ENCODE measurements at regions not wholly inside any gene's neighbourhood (a gene's known extent, or its start where the extent isn't known, plus 50 kb on each side); places are given as distances from the start of the nearest gene placed in this dataset.

DNA sequence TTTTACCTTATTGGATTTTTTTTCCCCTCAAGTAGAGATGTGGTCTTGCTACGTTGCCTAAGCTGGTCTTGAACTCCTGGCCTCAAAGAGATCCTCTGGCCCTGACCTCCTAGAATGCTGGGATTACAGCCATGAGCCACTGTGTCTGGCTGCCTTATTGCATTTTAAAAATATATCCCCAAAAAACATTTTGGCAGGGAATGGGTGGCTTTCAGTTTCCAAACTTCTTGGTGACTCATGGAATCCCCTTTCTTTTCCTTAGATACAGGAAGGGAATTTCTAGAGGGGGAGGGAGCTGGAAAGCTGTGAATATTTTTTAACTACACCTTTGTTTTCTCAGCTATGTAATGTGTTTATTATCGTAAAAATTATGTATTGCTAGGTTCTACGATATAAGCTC is 73.3 kb downstream of the SNRPE start:
- DNase-seq (ENCODE audit: extremely low spot score) = no peak
- ChIA-PET CTCF (no interaction called here), POLR2A (no interaction called here)
- TF ChIP-seq ELF4 (IDR thresholded peaks at IDR 0.05) = no peak
- TF ChIP-seq FOXM1 (IDR thresholded peaks at IDR 0.05; ENCODE audit: borderline replicate concordance) = no peak
- TF ChIP-seq HDGF (IDR thresholded peaks at IDR 0.05; ENCODE audit: borderline replicate concordance) = no peak
- TF ChIP-seq FOXA1 (IDR thresholded peaks at IDR 0.05) = no peak
- no peak for TF ChIP-seq ZNF384 (IDR thresholded peaks at IDR 0.05)
- TF ChIP-seq SP1 (IDR thresholded peaks at IDR 0.05) = no peak

DNA sequence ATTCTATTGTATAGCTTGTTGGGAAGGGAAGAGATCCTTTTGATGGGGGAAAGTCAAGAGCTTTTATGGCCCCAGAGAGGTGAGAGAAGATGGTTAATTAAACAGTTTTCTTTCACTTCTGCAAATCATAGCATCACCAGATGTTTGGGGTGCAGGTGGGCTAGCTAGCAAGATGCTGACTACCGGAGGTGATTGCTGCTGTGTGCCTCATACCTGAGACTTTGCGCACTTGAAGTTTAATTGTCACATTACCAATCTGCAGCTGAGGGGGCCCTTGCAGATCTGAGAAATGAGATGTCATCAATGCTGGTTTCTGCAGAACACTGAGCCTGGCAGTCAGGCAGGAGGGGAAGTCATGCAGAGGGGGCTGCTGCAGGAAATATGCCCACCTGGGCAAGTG is 73.9 kb downstream of the SNRPE start:
- POLR2A ChIA-PET = no interaction called here
- CTCF ChIA-PET = no interaction called here
- no peak for DNase-seq (ENCODE audit: extremely low spot score)
- no peak for TF ChIP-seq ARNT (IDR thresholded peaks at IDR 0.05)

DNA sequence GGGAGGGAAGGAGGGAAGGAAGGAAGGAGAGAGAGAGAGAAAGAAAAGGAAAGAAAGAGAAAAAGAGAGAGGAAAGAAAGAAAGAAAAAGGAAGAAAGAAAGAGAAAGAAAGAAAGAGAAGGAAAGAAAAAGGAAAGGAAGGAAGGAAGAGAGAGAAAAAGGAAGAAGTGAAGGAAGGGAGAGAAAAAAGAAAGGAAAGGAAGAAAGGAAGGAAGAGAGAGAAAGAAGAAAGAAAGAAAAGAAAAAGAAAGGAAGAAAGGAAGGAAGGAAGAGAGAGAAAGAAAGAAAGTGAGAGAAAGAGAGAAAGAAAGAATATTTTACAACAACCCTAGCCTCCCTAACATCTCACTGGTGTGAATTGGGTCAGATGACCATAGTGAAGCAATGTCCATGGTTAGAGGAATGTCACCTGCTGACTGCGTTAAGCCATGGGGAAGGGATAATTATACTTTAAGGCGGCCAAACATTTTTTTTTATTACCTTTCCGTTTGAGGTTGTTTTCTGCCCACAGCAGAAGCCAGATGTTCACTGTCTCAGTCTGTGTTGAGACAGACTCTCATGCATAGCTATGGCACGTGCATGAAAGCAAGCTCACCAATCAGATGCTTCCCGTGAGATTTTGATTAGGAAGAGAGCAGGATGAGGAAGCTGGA is 76.4 kb downstream of the SNRPE start:
- TF ChIP-seq FOXM1 (IDR thresholded peaks at IDR 0.05; ENCODE audit: borderline replicate concordance) (no peak), TARDBP (IDR thresholded peaks at IDR 0.05) (0 out of 2 replicates have a peak, but pooled peaks have one; percentile 9)
- ChIA-PET POLR2A (no interaction called here), CTCF (no interaction called here)
- no peak for DNase-seq (ENCODE audit: extremely low spot score)

DNA sequence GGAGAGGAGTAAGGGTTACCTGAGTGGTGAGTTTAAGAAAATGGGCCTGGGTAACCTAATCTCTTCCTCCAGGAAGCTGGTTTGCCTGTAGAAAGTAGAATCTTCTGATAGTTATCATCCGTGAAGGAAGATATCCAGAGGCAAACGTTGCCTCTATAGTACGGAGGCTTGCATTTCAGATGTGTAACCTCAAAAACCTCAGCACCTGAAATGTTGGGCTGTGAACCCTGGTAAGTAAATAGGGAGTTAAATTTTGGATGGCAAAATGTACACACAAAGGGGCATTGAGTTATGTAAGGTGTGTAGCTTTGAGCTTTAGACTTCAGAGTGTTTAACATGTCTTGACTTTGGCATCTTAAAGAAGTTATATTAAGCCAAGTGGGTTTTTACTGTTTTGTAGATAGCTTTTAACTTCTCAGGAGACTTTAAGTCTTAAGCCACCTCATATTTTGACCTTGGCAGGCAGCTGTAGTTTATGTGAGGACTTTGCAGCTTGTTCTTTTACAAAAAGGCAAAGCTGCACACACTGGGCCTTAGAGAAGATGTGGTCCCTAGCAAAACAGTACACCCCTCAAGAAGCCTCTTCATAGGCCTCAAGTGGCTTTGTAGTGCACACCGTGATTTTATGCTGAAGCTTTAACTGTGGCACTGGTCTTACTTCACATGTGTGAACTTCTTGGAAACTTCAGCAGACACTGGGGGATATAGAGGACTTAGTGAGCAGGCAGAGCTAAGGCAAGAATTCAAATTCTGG is 83.4 kb downstream of the SNRPE start:
- CTCF ChIA-PET = no interaction called here
- TF ChIP-seq FOXA1 (IDR thresholded peaks at IDR 0.05) = no peak
- POLR2A ChIA-PET = no interaction called here
- no peak for DNase-seq (ENCODE audit: extremely low spot score)

DNA sequence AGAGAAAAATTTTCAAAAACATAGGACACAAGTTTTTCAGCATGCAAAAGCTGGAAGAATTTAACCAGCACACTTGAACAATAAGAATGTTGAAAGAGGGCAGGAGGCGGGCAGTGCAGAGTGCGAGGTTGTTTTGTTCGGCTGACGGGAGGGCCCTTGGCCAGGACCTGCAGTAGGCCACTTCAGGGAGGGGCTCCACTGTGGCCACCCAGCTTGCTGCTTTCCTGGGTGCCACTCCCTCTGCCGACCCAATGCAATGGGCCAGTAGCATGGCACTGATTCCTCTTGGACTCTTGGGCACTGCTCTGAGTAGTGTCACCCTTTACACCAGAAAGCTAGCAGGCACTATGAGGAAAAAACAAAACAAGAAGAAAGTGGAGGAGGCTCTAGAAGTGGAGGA is 92.9 kb downstream of the SNRPE start:
- CTCF ChIA-PET = no interaction called here
- POLR2A ChIA-PET = no interaction called here
- no peak for DNase-seq (ENCODE audit: extremely low spot score)
- no peak for TF ChIP-seq L3MBTL2 (conservative IDR thresholded peaks at IDR 0.05)
- TF ChIP-seq FOXK2 (IDR thresholded peaks at IDR 0.05) = no peak
- TF ChIP-seq BHLHE40 (IDR thresholded peaks at IDR 0.05; ENCODE audit: borderline replicate concordance) = no peak
- TF ChIP-seq NFRKB (IDR thresholded peaks at IDR 0.05) = no peak
- no peak for TF ChIP-seq ZNF384 (IDR thresholded peaks at IDR 0.05)
- no peak for TF ChIP-seq TARDBP (IDR thresholded peaks at IDR 0.05)
- TF ChIP-seq, protein P1, sequence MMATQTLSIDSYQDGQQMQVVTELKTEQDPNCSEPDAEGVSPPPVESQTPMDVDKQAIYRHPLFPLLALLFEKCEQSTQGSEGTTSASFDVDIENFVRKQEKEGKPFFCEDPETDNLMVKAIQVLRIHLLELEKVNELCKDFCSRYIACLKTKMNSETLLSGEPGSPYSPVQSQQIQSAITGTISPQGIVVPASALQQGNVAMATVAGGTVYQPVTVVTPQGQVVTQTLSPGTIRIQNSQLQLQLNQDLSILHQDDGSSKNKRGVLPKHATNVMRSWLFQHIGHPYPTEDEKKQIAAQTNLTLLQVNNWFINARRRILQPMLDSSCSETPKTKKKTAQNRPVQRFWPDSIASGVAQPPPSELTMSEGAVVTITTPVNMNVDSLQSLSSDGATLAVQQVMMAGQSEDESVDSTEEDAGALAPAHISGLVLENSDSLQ (IDR thresholded peaks at IDR 0.05) = no peak
- no peak for TF ChIP-seq CTBP1 (IDR thresholded peaks at IDR 0.05; ENCODE audit: borderline replicate concordance)
- TF ChIP-seq FOXM1 (IDR thresholded peaks at IDR 0.05; ENCODE audit: borderline replicate concordance) = no peak
- no peak for TF ChIP-seq HDGF (IDR thresholded peaks at IDR 0.05; ENCODE audit: borderline replicate concordance)
- no peak for TF ChIP-seq LEF1 (IDR thresholded peaks at IDR 0.05; ENCODE audit: borderline replicate concordance)
- no peak for TF ChIP-seq SUZ12 (IDR thresholded peaks at IDR 0.05)
- TF ChIP-seq ARNT (IDR thresholded peaks at IDR 0.05) = no peak
- TF ChIP-seq FOXA1 (IDR thresholded peaks at IDR 0.05) = no peak
- TF ChIP-seq SP1 (IDR thresholded peaks at IDR 0.05) = no peak
- TF ChIP-seq ELF4 (IDR thresholded peaks at IDR 0.05) = no peak

DNA sequence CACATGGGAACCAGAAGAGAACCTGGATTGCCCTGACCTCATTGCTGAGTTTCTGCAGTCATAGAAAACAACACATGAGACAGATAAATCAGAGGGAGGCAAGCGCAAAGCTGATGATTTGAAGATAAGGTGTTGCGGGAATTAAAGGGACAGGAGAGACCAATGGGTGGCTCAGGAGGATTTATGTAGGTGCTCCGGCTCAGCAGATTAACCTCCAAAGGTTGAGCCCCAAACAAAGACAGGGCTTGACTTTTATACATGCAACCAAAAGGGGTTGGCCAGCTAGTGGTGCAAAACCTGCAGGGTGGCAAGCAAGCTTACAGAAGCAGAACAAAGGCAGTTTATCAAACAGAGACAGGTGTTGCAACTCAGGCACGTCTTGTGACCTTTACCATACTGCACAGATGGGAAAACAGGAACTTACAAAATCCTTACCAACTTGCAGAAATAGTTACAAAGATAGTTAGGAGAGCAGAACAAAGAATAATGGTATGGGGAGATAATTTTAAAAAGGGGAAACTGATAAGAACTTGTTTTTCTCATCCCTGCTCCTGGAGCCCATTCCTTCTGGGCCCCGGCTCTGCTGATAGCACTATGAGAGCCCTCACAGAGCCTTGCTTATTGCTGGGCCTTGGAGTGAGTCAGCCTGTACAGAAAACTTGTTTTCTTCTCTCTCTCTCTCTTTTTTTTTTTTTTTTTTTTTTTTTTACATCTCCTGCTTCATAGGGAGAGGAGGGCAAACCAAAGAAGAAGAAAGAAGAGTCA is 93.6 kb downstream of the SNRPE start:
- TF ChIP-seq FOXK2 (IDR thresholded peaks at IDR 0.05) = no peak
- TF ChIP-seq FOXA1 (IDR thresholded peaks at IDR 0.05) = no peak
- no peak for TF ChIP-seq ELF4 (IDR thresholded peaks at IDR 0.05)
- no peak for TF ChIP-seq CTBP1 (IDR thresholded peaks at IDR 0.05; ENCODE audit: borderline replicate concordance)
- TF ChIP-seq TARDBP (IDR thresholded peaks at IDR 0.05) = no peak
- no peak for TF ChIP-seq ARNT (IDR thresholded peaks at IDR 0.05)
- TF ChIP-seq BHLHE40 (IDR thresholded peaks at IDR 0.05; ENCODE audit: borderline replicate concordance) = no peak
- no peak for TF ChIP-seq FOXM1 (IDR thresholded peaks at IDR 0.05; ENCODE audit: borderline replicate concordance)
- TF ChIP-seq LEF1 (IDR thresholded peaks at IDR 0.05; ENCODE audit: borderline replicate concordance) = no peak
- TF ChIP-seq HDGF (IDR thresholded peaks at IDR 0.05; ENCODE audit: borderline replicate concordance) = no peak
- TF ChIP-seq SP1 (IDR thresholded peaks at IDR 0.05) = no peak
- TF ChIP-seq SUZ12 (IDR thresholded peaks at IDR 0.05) = no peak
- DNase-seq (ENCODE audit: extremely low spot score) = no peak
- CTCF ChIA-PET = no interaction called here
- POLR2A ChIA-PET = no interaction called here

DNA sequence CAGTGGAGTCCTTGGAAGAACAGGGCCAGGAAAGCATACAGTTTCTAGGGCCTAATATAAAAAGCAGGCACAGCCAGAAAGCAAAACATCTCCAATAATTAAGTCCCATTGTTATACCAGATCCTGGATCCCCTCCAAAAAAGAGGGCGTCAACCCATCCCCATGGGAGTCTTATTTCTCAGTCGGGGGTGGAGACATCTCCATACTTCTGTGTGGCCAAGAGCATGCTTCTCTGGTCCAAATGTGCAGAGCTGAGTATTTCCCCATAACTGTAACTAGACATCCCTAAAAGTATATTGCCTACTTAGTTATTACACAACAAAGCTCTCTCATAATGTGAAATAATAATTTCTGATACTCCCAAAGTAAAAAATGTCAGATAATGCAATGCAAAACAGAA is 104.2 kb upstream of the SOX13 start:
- CTCF ChIA-PET = no interaction called here

More for the DNA sequence above, 104.2 kb upstream of the SOX13 start:
- POLR2A ChIA-PET = no interaction called here
- no peak for DNase-seq (ENCODE audit: extremely low spot score)
- TF ChIP-seq TARDBP (IDR thresholded peaks at IDR 0.05) (no peak), FOXM1 (IDR thresholded peaks at IDR 0.05; ENCODE audit: borderline replicate concordance) (no peak), LEF1 (IDR thresholded peaks at IDR 0.05; ENCODE audit: borderline replicate concordance) (no peak), NFRKB (IDR thresholded peaks at IDR 0.05) (no peak), HDGF (IDR thresholded peaks at IDR 0.05; ENCODE audit: borderline replicate concordance) (no peak), BHLHE40 (IDR thresholded peaks at IDR 0.05; ENCODE audit: borderline replicate concordance) (no peak), ELF4 (IDR thresholded peaks at IDR 0.05) (no peak), L3MBTL2 (conservative IDR thresholded peaks at IDR 0.05) (no peak), SP1 (IDR thresholded peaks at IDR 0.05) (no peak), SUZ12 (IDR thresholded peaks at IDR 0.05) (no peak), ARNT (IDR thresholded peaks at IDR 0.05) (no peak), FOXK2 (IDR thresholded peaks at IDR 0.05) (no peak), ZNF384 (IDR thresholded peaks at IDR 0.05) (no peak), CTBP1 (IDR thresholded peaks at IDR 0.05; ENCODE audit: borderline replicate concordance) (no peak), FOXA1 (IDR thresholded peaks at IDR 0.05) (no peak)
- TF ChIP-seq, protein P1 (IDR thresholded peaks at IDR 0.05) = no peak

Measured in HEK293T (cell line).